Neural progenitor cell (in vitro differentiated cells): ENCODE measurements at regions not wholly inside any gene's neighbourhood (a gene's known extent, or its start where the extent isn't known, plus 50 kb on each side); places are given as distances from the start of the nearest gene placed in this dataset.

ENCODE experiments used
- CTCF ChIP-seq: fragments of 200-600 bp; sonication (generic); IDR thresholded peaks from 2 replicates; pipeline ENCODE4 v1.5.1; 2017; ENCODE audit warnings: antibody characterized with exemption, mild to moderate bottlenecking
- EZH2 ChIP-seq: fragments of 200-600 bp; sonication (generic); IDR thresholded peaks from 2 replicates; pipeline ENCODE4 v1.6.1; 2017; ENCODE audit warnings: antibody characterized with exemption, mild to moderate bottlenecking, moderate library complexity

GRCh38 chr16:59463776-59464175, 729.7 kb upstream of the GOT2 start:
- TF ChIP-seq CTCF, result no peak
- TF ChIP-seq EZH2, result no peak
